ENCODE measurements at regions not wholly inside any gene's neighbourhood (a gene's known extent, or its start where the extent isn't known, plus 50 kb on each side); places are given as distances from the start of the nearest gene placed in this dataset.

- WGBS (ENCODE audit: insufficient coverage) = 60% methylated on average over 1 of the region's 1 CpG
- H3K9me3 ChIP-seq (ENCODE audit: control insufficient read depth, insufficient read depth, low read length) = no peaks in the 10 kb centered on the region
- no peaks in the 10 kb centered on the region for H3K4me1 ChIP-seq (ENCODE audit: control insufficient read depth, insufficient read depth, low read length)
- H3K27ac ChIP-seq (ENCODE audit: low read depth, low read length) = no peak overlapping the region
- DNase-seq (ENCODE audit: low read depth in 4 of 6, low spot score in 6 of 6) = no peak
- H3K4me3 ChIP-seq (ENCODE audit: low read depth, low read length) = no peak overlapping the region
- H3K36me3 ChIP-seq (ENCODE audit: control insufficient read depth, insufficient read depth, low read length) = no peaks in the 10 kb centered on the region
- H3K27me3 ChIP-seq (ENCODE audit: control insufficient read depth, insufficient read depth, low read length) = no peaks in the 10 kb centered on the region
These were observed 336.6 kb downstream of the HGF start for GRCh38 chr7:81433206-81433605.

- no peak overlapping the region for H3K4me3 ChIP-seq (ENCODE audit: low read depth, low read length)
- no peak overlapping the region for H3K27ac ChIP-seq (ENCODE audit: low read depth, low read length)
- 100% methylated on average over 1 of the region's 1 CpG for WGBS (ENCODE audit: insufficient coverage)
- H3K36me3 ChIP-seq (ENCODE audit: control insufficient read depth, insufficient read depth, low read length) = no peaks in the 10 kb centered on the region
- no peaks in the 10 kb centered on the region for H3K9me3 ChIP-seq (ENCODE audit: control insufficient read depth, insufficient read depth, low read length)
- no peaks in the 10 kb centered on the region for H3K27me3 ChIP-seq (ENCODE audit: control insufficient read depth, insufficient read depth, low read length)
- DNase-seq (ENCODE audit: low read depth in 4 of 6, low spot score in 6 of 6) = no peak
- no peaks in the 10 kb centered on the region for H3K4me1 ChIP-seq (ENCODE audit: control insufficient read depth, insufficient read depth, low read length)
These were observed 339.1 kb downstream of the HGF start for GRCh38 chr7:81430761-81431160.

GRCh38 chr7:81430150-81430549 lies 339.7 kb downstream of the HGF start:
- Histone ChIP-seq H3K9me3 (ENCODE audit: control insufficient read depth, insufficient read depth, low read length) (no peaks in the 10 kb centered on the region), H3K27me3 (ENCODE audit: control insufficient read depth, insufficient read depth, low read length) (no peaks in the 10 kb centered on the region), H3K4me1 (ENCODE audit: control insufficient read depth, insufficient read depth, low read length) (no peaks in the 10 kb centered on the region), H3K4me3 (ENCODE audit: low read depth, low read length) (no peak overlapping the region), H3K27ac (ENCODE audit: low read depth, low read length) (no peak overlapping the region), H3K36me3 (ENCODE audit: control insufficient read depth, insufficient read depth, low read length) (no peaks in the 10 kb centered on the region)
- no peak for DNase-seq (ENCODE audit: low read depth in 4 of 6, low spot score in 6 of 6)
- 72% methylated on average over 4 of the region's 6 CpGs for WGBS (ENCODE audit: insufficient coverage)

GRCh38 chr7:81427461-81427860 lies 342.4 kb downstream of the HGF start:
- Histone ChIP-seq H3K27ac (ENCODE audit: low read depth, low read length) (no peak overlapping the region), H3K4me1 (ENCODE audit: control insufficient read depth, insufficient read depth, low read length) (no peaks in the 10 kb centered on the region), H3K36me3 (ENCODE audit: control insufficient read depth, insufficient read depth, low read length) (no peaks in the 10 kb centered on the region), H3K9me3 (ENCODE audit: control insufficient read depth, insufficient read depth, low read length) (no peaks in the 10 kb centered on the region), H3K4me3 (ENCODE audit: low read depth, low read length) (no peak overlapping the region), H3K27me3 (ENCODE audit: control insufficient read depth, insufficient read depth, low read length) (no peaks in the 10 kb centered on the region)
- DNase-seq (ENCODE audit: low read depth in 4 of 6, low spot score in 6 of 6) = peak in 3 of 6 donors; percentile 2 to 69 (median 10)
- no CpG with 5 or more reads among the region's 2 CpGs for WGBS (ENCODE audit: insufficient coverage)

GRCh38 chr7:81420526-81421226 lies 349.2 kb downstream of the HGF start:
- Histone ChIP-seq H3K4me1 (ENCODE audit: control insufficient read depth, insufficient read depth, low read length) (no peaks in the 10 kb centered on the region), H3K4me3 (ENCODE audit: low read depth, low read length) (no peak overlapping the region), H3K27ac (ENCODE audit: low read depth, low read length) (no peak overlapping the region), H3K27me3 (ENCODE audit: control insufficient read depth, insufficient read depth, low read length) (no peaks in the 10 kb centered on the region), H3K9me3 (ENCODE audit: control insufficient read depth, insufficient read depth, low read length) (no peaks in the 10 kb centered on the region), H3K36me3 (ENCODE audit: control insufficient read depth, insufficient read depth, low read length) (no peaks in the 10 kb centered on the region)
- WGBS (ENCODE audit: insufficient coverage) = 80% methylated on average over 1 of the region's 5 CpGs
- peak in 1 of 6 donors; percentile 11 for DNase-seq (ENCODE audit: low read depth in 4 of 6, low spot score in 6 of 6)

GRCh38 chr7:81419731-81420130 lies 350.1 kb downstream of the HGF start:
- Histone ChIP-seq H3K27me3 (ENCODE audit: control insufficient read depth, insufficient read depth, low read length) (no peaks in the 10 kb centered on the region), H3K36me3 (ENCODE audit: control insufficient read depth, insufficient read depth, low read length) (no peaks in the 10 kb centered on the region), H3K27ac (ENCODE audit: low read depth, low read length) (no peak overlapping the region), H3K9me3 (ENCODE audit: control insufficient read depth, insufficient read depth, low read length) (no peaks in the 10 kb centered on the region), H3K4me1 (ENCODE audit: control insufficient read depth, insufficient read depth, low read length) (no peaks in the 10 kb centered on the region), H3K4me3 (ENCODE audit: low read depth, low read length) (no peak overlapping the region)
- DNase-seq (ENCODE audit: low read depth in 4 of 6, low spot score in 6 of 6) = peak in 2 of 6 donors; percentile 38 to 93

GRCh38 chr7:81416659-81417058 lies 353.2 kb downstream of the HGF start:
- WGBS (ENCODE audit: insufficient coverage) = 69% methylated on average over 1 of the region's 1 CpG

GRCh38 chr7:81415181-81415580 lies 354.7 kb downstream of the HGF start:
- H3K4me1 ChIP-seq (ENCODE audit: control insufficient read depth, insufficient read depth, low read length) = no peaks in the 10 kb centered on the region
- H3K36me3 ChIP-seq (ENCODE audit: control insufficient read depth, insufficient read depth, low read length) = no peaks in the 10 kb centered on the region
- no peaks in the 10 kb centered on the region for H3K9me3 ChIP-seq (ENCODE audit: control insufficient read depth, insufficient read depth, low read length)
- no peak for DNase-seq (ENCODE audit: low read depth in 4 of 6, low spot score in 6 of 6)
- no CpG with 5 or more reads among the region's 1 CpG for WGBS (ENCODE audit: insufficient coverage)
- H3K27ac ChIP-seq (ENCODE audit: low read depth, low read length) = no peak overlapping the region
- H3K4me3 ChIP-seq (ENCODE audit: low read depth, low read length) = no peak overlapping the region
- no peaks in the 10 kb centered on the region for H3K27me3 ChIP-seq (ENCODE audit: control insufficient read depth, insufficient read depth, low read length)

More at GRCh38 chr7:81416659-81417058, 353.2 kb downstream of the HGF start:
- H3K4me3 ChIP-seq (ENCODE audit: low read depth, low read length) = no peak overlapping the region
- H3K4me1 ChIP-seq (ENCODE audit: control insufficient read depth, insufficient read depth, low read length) = no peaks in the 10 kb centered on the region
- no peaks in the 10 kb centered on the region for H3K36me3 ChIP-seq (ENCODE audit: control insufficient read depth, insufficient read depth, low read length)
- H3K27me3 ChIP-seq (ENCODE audit: control insufficient read depth, insufficient read depth, low read length) = no peaks in the 10 kb centered on the region
- no peaks in the 10 kb centered on the region for H3K9me3 ChIP-seq (ENCODE audit: control insufficient read depth, insufficient read depth, low read length)
- no peak for DNase-seq (ENCODE audit: low read depth in 4 of 6, low spot score in 6 of 6)
- no peak overlapping the region for H3K27ac ChIP-seq (ENCODE audit: low read depth, low read length)

GRCh38 chr7:81414411-81414810 lies 355.4 kb downstream of the HGF start:
- H3K27ac ChIP-seq (ENCODE audit: low read depth, low read length) = no peak overlapping the region
- H3K4me3 ChIP-seq (ENCODE audit: low read depth, low read length) = no peak overlapping the region
- no peaks in the 10 kb centered on the region for H3K9me3 ChIP-seq (ENCODE audit: control insufficient read depth, insufficient read depth, low read length)
- no peaks in the 10 kb centered on the region for H3K36me3 ChIP-seq (ENCODE audit: control insufficient read depth, insufficient read depth, low read length)
- no peak for DNase-seq (ENCODE audit: low read depth in 4 of 6, low spot score in 6 of 6)
- no peaks in the 10 kb centered on the region for H3K27me3 ChIP-seq (ENCODE audit: control insufficient read depth, insufficient read depth, low read length)
- WGBS (ENCODE audit: insufficient coverage) = 84% methylated on average over 2 of the region's 3 CpGs
- no peaks in the 10 kb centered on the region for H3K4me1 ChIP-seq (ENCODE audit: control insufficient read depth, insufficient read depth, low read length)

GRCh38 chr7:81410471-81411117 lies 359.3 kb downstream of the HGF start:
- Histone ChIP-seq H3K4me3 (ENCODE audit: low read depth, low read length) (no peak overlapping the region), H3K9me3 (ENCODE audit: control insufficient read depth, insufficient read depth, low read length) (no peaks in the 10 kb centered on the region), H3K4me1 (ENCODE audit: control insufficient read depth, insufficient read depth, low read length) (no peaks in the 10 kb centered on the region), H3K36me3 (ENCODE audit: control insufficient read depth, insufficient read depth, low read length) (no peaks in the 10 kb centered on the region), H3K27ac (ENCODE audit: low read depth, low read length) (no peak overlapping the region), H3K27me3 (ENCODE audit: control insufficient read depth, insufficient read depth, low read length) (no peaks in the 10 kb centered on the region)
- peak in 1 of 6 donors; percentile 38 for DNase-seq (ENCODE audit: low read depth in 4 of 6, low spot score in 6 of 6)
- WGBS (ENCODE audit: insufficient coverage) = no CpG with 5 or more reads among the region's 6 CpGs
